Body of pancreas (tissue), 4 donors: ENCODE measurements at regions not wholly inside any gene's neighbourhood (a gene's known extent, or its start where the extent isn't known, plus 50 kb on each side); places are given as distances from the start of the nearest gene placed in this dataset.

Experiments
- CTCF ChIP-seq, 7 experiments: fragments of 450-650 bp in 4 of 7; fragments of 200-600 bp in 3 of 7; sonication (generic) in 3 of 7; IDR thresholded peaks; one replicate each; pipeline ENCODE4 v1.5.1; 2016 to 2019; ENCODE audit warnings: antibody characterized with exemption in 7 of 7
- POLR2A ChIP-seq, 3 donors: fragments of 450-650 bp; IDR thresholded peaks; one replicate each; pipeline ENCODE4 v1.6.1; 2016; ENCODE audit warnings: antibody characterized with exemption in 3 of 3, mild to moderate bottlenecking in 2 of 3

DNA sequence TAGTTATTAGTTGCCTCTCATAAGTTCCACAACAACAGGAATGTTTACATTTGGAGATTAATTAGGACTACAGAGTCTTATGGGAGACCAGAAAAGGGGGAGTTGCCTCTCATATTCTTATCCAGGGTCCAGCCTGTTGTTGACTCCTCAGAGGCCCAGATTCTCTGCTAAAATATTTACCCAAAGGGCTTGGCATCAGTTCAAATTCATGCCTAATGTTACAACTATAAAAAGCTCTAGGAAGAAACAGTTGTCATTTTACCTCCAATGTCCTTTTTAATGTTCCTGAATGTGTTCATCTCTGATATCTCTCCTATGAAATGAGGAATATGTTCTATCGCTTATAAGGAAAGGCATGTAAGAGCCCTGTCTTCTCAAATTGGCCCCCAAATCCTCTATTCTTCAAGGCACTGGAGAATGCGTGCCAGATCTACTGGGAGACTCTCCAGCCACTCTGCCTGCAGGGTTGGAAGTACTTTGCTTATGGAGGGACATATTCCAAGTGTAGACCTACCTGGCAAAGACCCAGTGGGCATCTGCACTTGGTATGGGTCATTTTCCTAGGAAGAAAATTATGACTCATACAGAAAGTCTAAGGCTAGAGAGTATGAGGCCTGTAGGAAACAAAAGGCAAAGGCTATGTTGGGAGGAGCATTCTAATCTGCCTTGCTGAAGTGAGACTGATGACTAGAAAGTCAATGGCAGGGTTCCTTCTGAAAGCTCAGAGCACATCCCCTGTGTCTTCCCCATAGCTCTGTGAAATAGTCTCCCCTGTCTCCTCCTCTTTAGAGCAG is 192.6 kb downstream of the ESM1 start:
- TF ChIP-seq CTCF (IDR thresholded peaks at IDR 0.05), result no peak
- TF ChIP-seq POLR2A (IDR thresholded peaks at IDR 0.05), result no peak
